ENCODE measurements at regions not wholly inside any gene's neighbourhood (a gene's known extent, or its start where the extent isn't known, plus 50 kb on each side); places are given as distances from the start of the nearest gene placed in this dataset.

GRCh38 chr11:19602406-19602805 is 110.2 kb upstream of the NAV2 start:
- no TSS peak for BruUV-seq (replicated peaks)
- CTCF ChIA-PET = interaction anchor here (0.5 kb wide), 1 partner anchor 301 kb away, joined by 3 read pairs; no protein-coding TSS in a partner anchor
- H3K9me3 Mint-ChIP-seq (ENCODE audit: unreplicated experiment) = peaks cover 17% of the 10 kb centered on the region
- DNase-seq = no peak
- H3K27me3 Mint-ChIP-seq (ENCODE audit: insufficient read depth, unreplicated experiment) = peaks cover 4% of the 10 kb centered on the region
- POLR2A ChIA-PET = no interaction called here
- Histone ChIP-seq H3K36me3 (ENCODE audit: control insufficient read depth, insufficient read depth, low read length) (no peaks in the 10 kb centered on the region), H3K4me1 (no peaks in the 10 kb centered on the region), H3K9me3 (no peaks in the 10 kb centered on the region), H3K27me3 (replicated peaks; ENCODE audit: control insufficient read depth, insufficient read depth, low read length) (no peaks in the 10 kb centered on the region), H3K4me3 (ENCODE audit: low read depth, low read length) (no peak overlapping the region)
- no peak overlapping the region for H3K27ac Mint-ChIP-seq (ENCODE audit: unreplicated experiment)
- intact Hi-C loops (cut with micrococcal nuclease; ENCODE audit: unreplicated experiment) = no loop called here
- no peaks in the 10 kb centered on the region for H3K4me1 Mint-ChIP-seq (ENCODE audit: low read depth, unreplicated experiment)
- H3K4me3 Mint-ChIP-seq (ENCODE audit: unreplicated experiment) = no peak overlapping the region
- no peaks in the 10 kb centered on the region for H3K36me3 Mint-ChIP-seq (ENCODE audit: insufficient read depth, unreplicated experiment)
- TF ChIP-seq CTCF (IDR thresholded peaks at IDR 0.05; ENCODE audit: insufficient read depth in 1 of 2, low read depth in 1 of 2, low read length in 1 of 2, severe bottlenecking in 1 of 2, unreplicated experiment in 1 of 2) = no peak

- no peaks in the 10 kb centered on the region; the same call in 1 of the 2 replicates for H3K27me3 ChIP-seq (replicated peaks; ENCODE audit: control insufficient read depth, insufficient read depth, low read length)
Measured at GRCh38 chr11:19601235-19601634, 111.4 kb upstream of the NAV2 start.

DNA sequence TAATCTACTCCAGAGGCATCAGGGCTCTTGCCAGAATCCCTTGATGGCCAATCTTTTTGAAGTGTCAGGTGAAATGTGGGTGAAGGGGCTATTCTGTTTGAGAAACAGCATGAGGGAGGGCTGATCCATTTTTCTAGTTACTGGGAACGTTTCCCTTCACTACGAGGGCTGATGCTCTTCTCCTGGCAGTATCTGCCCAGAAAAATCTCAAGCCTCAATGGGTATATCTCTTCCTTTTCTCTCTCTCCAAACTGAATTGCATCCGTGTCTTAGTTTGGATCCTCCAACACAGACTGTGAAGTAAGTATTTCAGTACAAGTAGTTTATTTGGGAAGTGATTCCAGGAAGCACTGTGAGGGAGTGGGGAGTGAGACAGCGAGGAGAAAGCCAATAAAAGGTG is 113.0 kb upstream of the NAV2 start:
- no TSS peak for BruUV-seq (replicated peaks)

More at GRCh38 chr11:19601235-19601634, 111.4 kb upstream of the NAV2 start:
- CTCF ChIA-PET = no interaction called here
- H3K9me3 ChIP-seq = no peaks in the 10 kb centered on the region
- H3K4me3 ChIP-seq (ENCODE audit: low read depth, low read length) = no peak overlapping the region
- no peak overlapping the region for H3K4me3 Mint-ChIP-seq (ENCODE audit: unreplicated experiment)
- no peak for DNase-seq
- H3K9me3 Mint-ChIP-seq (ENCODE audit: unreplicated experiment) = peaks cover 17% of the 10 kb centered on the region
- no peak for TF ChIP-seq CTCF (IDR thresholded peaks at IDR 0.05; ENCODE audit: insufficient read depth in 1 of 2, low read depth in 1 of 2, low read length in 1 of 2, severe bottlenecking in 1 of 2, unreplicated experiment in 1 of 2)
- H3K27me3 Mint-ChIP-seq (ENCODE audit: insufficient read depth, unreplicated experiment) = peaks cover 4% of the 10 kb centered on the region
- intact Hi-C loops (cut with micrococcal nuclease; ENCODE audit: unreplicated experiment) = no loop called here
- H3K36me3 ChIP-seq (ENCODE audit: control insufficient read depth, insufficient read depth, low read length) = no peaks in the 10 kb centered on the region
- no peaks in the 10 kb centered on the region for H3K4me1 ChIP-seq
- H3K27ac Mint-ChIP-seq (ENCODE audit: unreplicated experiment) = no peak overlapping the region
- no TSS peak for BruUV-seq (replicated peaks)
- H3K4me1 Mint-ChIP-seq (ENCODE audit: low read depth, unreplicated experiment) = no peaks in the 10 kb centered on the region
- POLR2A ChIA-PET = no interaction called here
- no peaks in the 10 kb centered on the region for H3K36me3 Mint-ChIP-seq (ENCODE audit: insufficient read depth, unreplicated experiment)

More for the DNA sequence above, 113.0 kb upstream of the NAV2 start:
- no peak for TF ChIP-seq CTCF (IDR thresholded peaks at IDR 0.05; ENCODE audit: insufficient read depth in 1 of 2, low read depth in 1 of 2, low read length in 1 of 2, severe bottlenecking in 1 of 2, unreplicated experiment in 1 of 2)
- Mint-ChIP-seq H3K9me3 (ENCODE audit: unreplicated experiment) (peaks cover 17% of the 10 kb centered on the region), H3K27ac (ENCODE audit: unreplicated experiment) (no peak overlapping the region), H3K36me3 (ENCODE audit: insufficient read depth, unreplicated experiment) (no peaks in the 10 kb centered on the region), H3K27me3 (ENCODE audit: insufficient read depth, unreplicated experiment) (peaks cover 4% of the 10 kb centered on the region), H3K4me1 (ENCODE audit: low read depth, unreplicated experiment) (no peaks in the 10 kb centered on the region), H3K4me3 (ENCODE audit: unreplicated experiment) (no peak overlapping the region)
- H3K4me3 ChIP-seq (ENCODE audit: low read depth, low read length) = no peak overlapping the region
- no peaks in the 10 kb centered on the region for H3K9me3 ChIP-seq
- no peaks in the 10 kb centered on the region; the same call in 1 of the 2 replicates for H3K27me3 ChIP-seq (replicated peaks; ENCODE audit: control insufficient read depth, insufficient read depth, low read length)
- H3K4me1 ChIP-seq = no peaks in the 10 kb centered on the region
- intact Hi-C loops (cut with micrococcal nuclease; ENCODE audit: unreplicated experiment) = no loop called here
- ChIA-PET CTCF (no interaction called here), POLR2A (no interaction called here)
- no peaks in the 10 kb centered on the region for H3K36me3 ChIP-seq (ENCODE audit: control insufficient read depth, insufficient read depth, low read length)
- DNase-seq = no peak

All from Caco-2 (cell line).